ENCODE measurements at regions not wholly inside any gene's neighbourhood (a gene's known extent, or its start where the extent isn't known, plus 50 kb on each side); places are given as distances from the start of the nearest gene placed in this dataset.

- Histone ChIP-seq H3K27me3 (no peaks in the 10 kb centered on the region), H3K4me1 (no peaks in the 10 kb centered on the region)
- TF ChIP-seq CTCF (IDR thresholded peaks at IDR 0.05) = no peak
Measured at GRCh38 chr14:23828001-23828400, 125.6 kb upstream of the DHRS4 start.

GRCh38 chr14:23828616-23829015, 125.0 kb upstream of the DHRS4 start:
- H3K27ac ChIP-seq = no peak overlapping the region
- DNase-seq (ENCODE audit: low spot score) = no peak
- H3K9me3 ChIP-seq = no peaks in the 10 kb centered on the region
- no peaks in the 10 kb centered on the region for H3K36me3 ChIP-seq
- no peak overlapping the region for H3K4me3 ChIP-seq
- TF ChIP-seq CTCF (IDR thresholded peaks at IDR 0.05) = no peak
- no peaks in the 10 kb centered on the region for H3K27me3 ChIP-seq
- no peaks in the 10 kb centered on the region for H3K4me1 ChIP-seq

More at GRCh38 chr14:23828001-23828400, 125.6 kb upstream of the DHRS4 start:
- no peaks in the 10 kb centered on the region for H3K36me3 ChIP-seq
- no peaks in the 10 kb centered on the region for H3K9me3 ChIP-seq
- H3K4me3 ChIP-seq = no peak overlapping the region
- no peak overlapping the region for H3K27ac ChIP-seq
- DNase-seq (ENCODE audit: low spot score) = no peak

GRCh38 chr14:23829736-23830471, 123.7 kb upstream of the DHRS4 start:
- no peaks in the 10 kb centered on the region for H3K27me3 ChIP-seq
- H3K9me3 ChIP-seq = no peaks in the 10 kb centered on the region
- H3K4me1 ChIP-seq = no peaks in the 10 kb centered on the region
- H3K36me3 ChIP-seq = no peaks in the 10 kb centered on the region
- no peak for TF ChIP-seq CTCF (IDR thresholded peaks at IDR 0.05)
- DNase-seq (ENCODE audit: low spot score) = no peak
- no peak overlapping the region for H3K27ac ChIP-seq
- H3K4me3 ChIP-seq = no peak overlapping the region

GRCh38 chr14:23831596-23831995, 122.0 kb upstream of the DHRS4 start:
- no peak for DNase-seq (ENCODE audit: low spot score)
- no peak for TF ChIP-seq CTCF (IDR thresholded peaks at IDR 0.05)
- no peaks in the 10 kb centered on the region for H3K9me3 ChIP-seq
- H3K27me3 ChIP-seq = no peaks in the 10 kb centered on the region
- H3K27ac ChIP-seq = no peak overlapping the region
- H3K4me1 ChIP-seq = no peaks in the 10 kb centered on the region
- H3K4me3 ChIP-seq = no peak overlapping the region
- H3K36me3 ChIP-seq = no peaks in the 10 kb centered on the region

GRCh38 chr14:23861666-23862065, 91.9 kb upstream of the DHRS4 start:
- H3K36me3 ChIP-seq = no peaks in the 10 kb centered on the region
- no peak overlapping the region for H3K27ac ChIP-seq
- H3K9me3 ChIP-seq = no peaks in the 10 kb centered on the region
- TF ChIP-seq CTCF (IDR thresholded peaks at IDR 0.05) = no peak
- H3K27me3 ChIP-seq = no peaks in the 10 kb centered on the region
- no peaks in the 10 kb centered on the region for H3K4me1 ChIP-seq
- H3K4me3 ChIP-seq = no peak overlapping the region
- no peak for DNase-seq (ENCODE audit: low spot score)

- H3K4me1 ChIP-seq = no peaks in the 10 kb centered on the region
Measured at GRCh38 chr14:23862513-23862912, 91.1 kb upstream of the DHRS4 start.

More at GRCh38 chr14:23862513-23862912, 91.1 kb upstream of the DHRS4 start:
- Histone ChIP-seq H3K27ac (no peak overlapping the region), H3K9me3 (no peaks in the 10 kb centered on the region), H3K36me3 (no peaks in the 10 kb centered on the region), H3K4me3 (no peak overlapping the region), H3K27me3 (no peaks in the 10 kb centered on the region)
- no peak for DNase-seq (ENCODE audit: low spot score)
- no peak for TF ChIP-seq CTCF (IDR thresholded peaks at IDR 0.05)
